ENCODE measurements at regions not wholly inside any gene's neighbourhood (a gene's known extent, or its start where the extent isn't known, plus 50 kb on each side); places are given as distances from the start of the nearest gene placed in this dataset.
"Not testable (repeated sequence)": the region's sequence is repeated elsewhere in the genome, so short reads cannot be mapped to it uniquely, and the experiment has no call there.

DNA sequence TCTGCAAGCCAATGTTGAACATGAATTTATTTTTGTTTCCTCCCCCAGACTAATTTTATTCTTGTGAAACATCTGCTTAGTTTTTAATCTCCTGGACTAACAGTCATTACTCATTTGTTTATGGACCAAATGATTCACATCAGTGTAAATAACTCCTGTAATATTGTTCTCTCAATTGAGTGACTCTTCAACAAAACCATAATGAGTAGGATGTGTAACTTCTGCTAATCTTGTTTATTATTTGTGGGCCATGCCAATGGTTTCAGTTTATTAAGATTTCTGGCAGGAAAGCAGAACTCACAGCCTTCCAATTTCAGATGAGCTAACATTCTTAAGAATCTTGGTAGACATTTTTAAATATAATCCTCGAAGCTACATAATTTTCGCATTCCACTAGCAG lies 1216.3 kb upstream of the GOT2 start:
- TF ChIP-seq, protein P1, sequence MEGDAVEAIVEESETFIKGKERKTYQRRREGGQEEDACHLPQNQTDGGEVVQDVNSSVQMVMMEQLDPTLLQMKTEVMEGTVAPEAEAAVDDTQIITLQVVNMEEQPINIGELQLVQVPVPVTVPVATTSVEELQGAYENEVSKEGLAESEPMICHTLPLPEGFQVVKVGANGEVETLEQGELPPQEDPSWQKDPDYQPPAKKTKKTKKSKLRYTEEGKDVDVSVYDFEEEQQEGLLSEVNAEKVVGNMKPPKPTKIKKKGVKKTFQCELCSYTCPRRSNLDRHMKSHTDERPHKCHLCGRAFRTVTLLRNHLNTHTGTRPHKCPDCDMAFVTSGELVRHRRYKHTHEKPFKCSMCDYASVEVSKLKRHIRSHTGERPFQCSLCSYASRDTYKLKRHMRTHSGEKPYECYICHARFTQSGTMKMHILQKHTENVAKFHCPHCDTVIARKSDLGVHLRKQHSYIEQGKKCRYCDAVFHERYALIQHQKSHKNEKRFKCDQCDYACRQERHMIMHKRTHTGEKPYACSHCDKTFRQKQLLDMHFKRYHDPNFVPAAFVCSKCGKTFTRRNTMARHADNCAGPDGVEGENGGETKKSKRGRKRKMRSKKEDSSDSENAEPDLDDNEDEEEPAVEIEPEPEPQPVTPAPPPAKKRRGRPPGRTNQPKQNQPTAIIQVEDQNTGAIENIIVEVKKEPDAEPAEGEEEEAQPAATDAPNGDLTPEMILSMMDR (IDR thresholded peaks at IDR 0.05; ENCODE audit: low read depth, low read length, missing control alignments), result no peak
- in situ Hi-C loops (cut with HindIII; ENCODE audit: low sequenced_read_pairs), result no loop called here

DNA sequence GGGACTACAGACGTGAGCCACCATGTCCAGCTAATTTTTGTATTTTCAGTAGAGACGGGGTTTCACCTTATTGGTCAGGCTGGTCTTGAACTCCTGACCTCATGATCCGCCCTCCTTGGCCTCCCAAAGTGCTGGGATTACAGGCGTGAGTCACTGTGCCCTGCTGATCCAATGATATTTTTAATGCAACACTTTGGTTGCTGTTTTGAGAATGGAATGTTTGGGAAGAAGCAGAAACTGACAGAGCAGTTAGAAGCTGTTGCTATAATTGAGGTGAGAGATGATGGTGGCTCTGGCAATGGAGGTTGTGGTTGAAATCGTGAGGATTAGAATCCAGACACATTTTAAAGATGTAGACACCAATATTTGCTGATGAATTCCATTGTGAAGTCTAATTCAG lies 1209.9 kb upstream of the GOT2 start:
- in situ Hi-C loops (cut with HindIII; ENCODE audit: low sequenced_read_pairs); H3K4me3 ChIP-seq (ENCODE audit: low read depth, low read length); DNase-seq (ENCODE audit: low read depth): not testable (repeated sequence)

More for the DNA sequence above, 1216.3 kb upstream of the GOT2 start:
- no peak overlapping the region for H3K4me3 ChIP-seq (ENCODE audit: low read depth, low read length)
- DNase-seq (ENCODE audit: low read depth), result no peak

DNA sequence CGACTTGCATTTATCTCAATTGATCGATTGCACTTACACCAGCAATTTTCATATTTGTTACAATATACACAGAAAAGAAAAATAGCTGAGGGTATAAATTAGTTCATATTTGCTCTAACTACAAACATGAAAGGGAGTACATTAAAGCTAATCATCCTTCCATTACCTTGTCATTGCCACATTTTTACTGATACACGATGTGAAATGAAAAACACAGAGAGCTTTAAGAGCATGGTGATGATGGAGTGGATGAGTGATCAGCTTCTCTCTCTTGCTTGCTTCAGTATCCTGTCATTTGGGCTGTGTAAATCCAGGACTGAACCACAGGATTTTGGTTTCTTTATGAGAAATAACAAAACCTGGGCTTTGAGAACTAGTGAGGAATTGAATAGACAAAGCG lies 1207.5 kb upstream of the GOT2 start:
- TF ChIP-seq, protein P1 (IDR thresholded peaks at IDR 0.05; ENCODE audit: low read depth, low read length, missing control alignments), result no peak
- H3K4me3 ChIP-seq (ENCODE audit: low read depth, low read length), result no peak overlapping the region
- in situ Hi-C loops (cut with HindIII; ENCODE audit: low sequenced_read_pairs), result no loop called here
- DNase-seq (ENCODE audit: low read depth), result no peak

DNA sequence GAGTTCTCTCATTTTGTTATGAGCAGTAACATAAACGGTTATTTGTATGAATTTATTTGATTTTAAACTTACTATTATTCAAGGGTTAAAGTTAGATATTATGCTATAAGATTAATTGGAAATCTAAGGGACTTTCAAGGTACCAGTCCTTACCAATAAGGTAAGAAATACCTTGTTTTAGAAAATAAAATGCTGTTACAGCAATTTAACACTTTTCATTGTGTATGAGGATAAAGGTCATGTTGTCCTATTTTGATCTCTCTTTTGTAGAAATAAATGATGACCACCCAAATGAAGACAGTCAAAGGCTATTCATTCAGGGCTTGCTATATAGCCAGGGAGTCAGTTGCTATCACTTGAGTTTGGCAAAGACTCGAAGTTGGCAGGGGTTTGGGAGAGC lies 1185.9 kb upstream of the GOT2 start:
- no peak for DNase-seq (ENCODE audit: low read depth)
- TF ChIP-seq, protein P1 (IDR thresholded peaks at IDR 0.05; ENCODE audit: low read depth, low read length, missing control alignments), result no peak
- H3K4me3 ChIP-seq (ENCODE audit: low read depth, low read length), result no peak overlapping the region
- in situ Hi-C loops (cut with HindIII; ENCODE audit: low sequenced_read_pairs), result no loop called here

DNA sequence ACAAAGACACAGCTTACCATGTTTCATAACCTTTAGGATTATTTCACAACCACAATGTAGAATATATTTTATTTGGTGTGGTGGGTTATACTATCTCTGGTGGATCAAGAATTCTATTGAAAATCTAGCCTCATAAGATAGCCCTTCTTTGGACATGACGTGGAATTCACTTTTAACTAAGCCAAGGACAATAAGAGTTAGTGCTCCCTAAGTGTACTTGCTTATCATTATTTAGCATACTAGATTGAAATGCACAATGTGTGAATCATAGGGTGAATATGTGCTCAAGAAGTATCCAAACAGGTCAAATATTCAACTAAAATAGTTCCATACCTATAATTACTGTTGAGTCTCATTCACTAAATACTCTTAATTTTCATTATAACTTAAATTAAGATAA lies 1179.5 kb upstream of the GOT2 start:
- TF ChIP-seq, protein P1 (IDR thresholded peaks at IDR 0.05; ENCODE audit: low read depth, low read length, missing control alignments), result no peak
- H3K4me3 ChIP-seq (ENCODE audit: low read depth, low read length), result no peak overlapping the region
- no peak for DNase-seq (ENCODE audit: low read depth)
- in situ Hi-C loops (cut with HindIII; ENCODE audit: low sequenced_read_pairs), result no loop called here

DNA sequence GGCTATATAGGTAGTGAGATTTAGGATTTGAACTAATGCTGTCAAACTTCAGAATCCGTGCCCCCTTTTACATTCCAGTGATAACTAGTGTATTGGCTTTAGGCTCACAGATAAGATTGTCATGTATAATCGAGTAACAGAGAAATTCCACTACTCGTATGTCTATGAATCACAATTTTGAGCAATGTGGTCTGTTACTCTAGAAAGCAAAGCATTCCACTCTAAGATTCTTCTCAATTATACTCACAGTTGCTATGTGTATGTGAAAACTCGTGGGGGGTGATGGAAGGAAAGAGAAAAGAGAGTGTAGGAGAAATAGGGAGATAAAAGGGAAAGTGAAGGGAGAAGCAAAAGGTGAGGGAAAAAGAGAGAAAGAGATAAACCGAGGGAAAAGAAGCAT lies 1175.1 kb upstream of the GOT2 start:
- no peak overlapping the region for H3K4me3 ChIP-seq (ENCODE audit: low read depth, low read length)
- DNase-seq (ENCODE audit: low read depth), result no peak
- TF ChIP-seq, protein P1 (IDR thresholded peaks at IDR 0.05; ENCODE audit: low read depth, low read length, missing control alignments), result no peak
- in situ Hi-C loops (cut with HindIII; ENCODE audit: low sequenced_read_pairs), result no loop called here

DNA sequence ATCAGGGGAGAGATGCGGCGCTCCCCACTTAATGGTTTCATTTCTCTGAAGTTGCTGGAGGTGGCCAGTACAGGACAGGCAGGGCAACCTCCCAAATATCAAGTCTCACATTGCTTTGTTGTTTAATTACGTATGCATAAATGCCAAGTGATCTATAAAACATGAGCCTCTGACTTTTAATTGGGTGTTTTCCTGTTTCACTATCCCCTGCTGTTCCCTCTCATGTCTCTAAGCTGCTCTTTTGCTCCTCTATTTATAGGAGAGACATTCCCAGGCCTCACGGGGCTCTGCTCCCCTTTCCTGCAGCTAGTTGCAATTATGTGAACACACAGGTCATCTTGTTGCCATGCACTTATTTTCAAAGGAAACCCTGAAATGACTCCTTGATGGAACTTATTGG lies 1173.5 kb upstream of the GOT2 start:
- in situ Hi-C loops (cut with HindIII; ENCODE audit: low sequenced_read_pairs), result no loop called here
- DNase-seq (ENCODE audit: low read depth), result no peak
- TF ChIP-seq, protein P1 (IDR thresholded peaks at IDR 0.05; ENCODE audit: low read depth, low read length, missing control alignments), result no peak
- no peak overlapping the region for H3K4me3 ChIP-seq (ENCODE audit: low read depth, low read length)
